B cell (primary cell): ENCODE measurements at regions not wholly inside any gene's neighbourhood (a gene's known extent, or its start where the extent isn't known, plus 50 kb on each side); places are given as distances from the start of the nearest gene placed in this dataset.

Experiments
- ATAC-seq: fragments of 200-7000 bp; cut with Tn5 transposase; one replicate; pipeline ENCODE4 v1.10.0; 2021; ENCODE audit warnings: low read depth, mild to moderate bottlenecking, moderate number of reproducible peaks, moderate library complexity
- CTCF ChIA-PET: fragments of 350-600 bp; sonication (Branson Sonifier 250); formaldehyde crosslinking; loops from one replicate; lab custom pipeline; 2021; ENCODE audit warnings: antibody characterized with exemption, inconsistent platforms; lab: Charles Lee
- POLR2A ChIA-PET: fragments of 350-600 bp; sonication (Branson Sonifier 250); formaldehyde crosslinking; loops from one replicate; lab custom pipeline; 2021; ENCODE audit warnings: antibody characterized with exemption; lab: Charles Lee
- DNase-seq: peaks from one replicate; pipeline ENCODE4 v3.0.0; 2013
- H2AFZ ChIP-seq: 2 replicates; pipeline ENCODE4 v1.6.1; 2012; ENCODE audit warnings: mild to moderate bottlenecking, low read depth, low read length; ENCODE audit not compliant: insufficient read depth, poor library complexity, severe bottlenecking
- H3K27ac ChIP-seq, 2 donors: 1 replicate in 1 of 2; 2 replicates in 1 of 2; pipeline ENCODE4 v1.5.1; 2012 to 2013; ENCODE audit warnings: low read length in 2 of 2, mild to moderate bottlenecking in 2 of 2, moderate library complexity in 1 of 2
- H3K27me3 ChIP-seq, 4 experiments: fragments of 200-600 bp in 1 of 4; sonication (generic) in 1 of 4; replicated peaks in 1 of 4; 1 replicate in 2 of 4; 2 replicates in 2 of 4; pipeline versions ENCODE4 v1.6.1 to v1.7.0; 2013 to 2016; ENCODE audit warnings: low read length in 3 of 4, mild to moderate bottlenecking in 2 of 4, mixed read lengths in 1 of 4, moderate library complexity in 1 of 4; ENCODE audit not compliant: insufficient read depth in 4 of 4, control insufficient read depth in 3 of 4; ENCODE audit errors: control extremely low read depth in 1 of 4
- H3K36me3 ChIP-seq, 2 experiments: replicated peaks in 1 of 2; 1 replicate in 1 of 2; 2 replicates in 1 of 2; pipeline versions ENCODE4 v1.6.1 to v1.7.1; 2013; ENCODE audit warnings: low read length in 1 of 2; ENCODE audit not compliant: insufficient read depth in 2 of 2, control insufficient read depth in 1 of 2; ENCODE audit errors: control extremely low read depth in 1 of 2, extremely low read depth in 1 of 2
- H3K4me1 ChIP-seq, 2 donors: fragments of 200-600 bp in 1 of 2; sonication (generic) in 1 of 2; 1 replicate in 1 of 2; 2 replicates in 1 of 2; pipeline versions ENCODE4 v1.5.1 to v1.6.1; 2013 to 2017; ENCODE audit warnings: low read length in 2 of 2; ENCODE audit not compliant: control insufficient read depth in 2 of 2, insufficient read depth in 2 of 2
- H3K4me2 ChIP-seq: replicated peaks from 2 replicates; pipeline ENCODE3; 2012; ENCODE audit warnings: mild to moderate bottlenecking, low read depth, low read length; ENCODE audit not compliant: poor library complexity, severe bottlenecking
- H3K4me3 ChIP-seq, 5 experiments: fragments of 200-600 bp in 1 of 5; sonication (generic) in 1 of 5; 1 replicate in 3 of 5; 2 replicates in 2 of 5; pipeline versions ENCODE4 v1.5.1 to v1.7.0; 2011 to 2016; ENCODE audit warnings: low read length in 4 of 5, mild to moderate bottlenecking in 4 of 5, low read depth in 2 of 5, control low read depth in 1 of 5, moderate library complexity in 1 of 5; ENCODE audit not compliant: insufficient read depth in 1 of 5; ENCODE audit errors: control extremely low read depth in 1 of 5, extremely low read depth in 1 of 5
- H3K79me2 ChIP-seq: fragments of 200-600 bp; sonication (generic); one replicate; pipeline ENCODE4 v1.6.0; 2016; ENCODE audit warnings: low read length; ENCODE audit not compliant: control insufficient read depth, insufficient read depth
- H3K9ac ChIP-seq: fragments of 200-600 bp; sonication (generic); 2 replicates; pipeline ENCODE4 v1.6.1; 2017; ENCODE audit warnings: mild to moderate bottlenecking, low read length, moderate library complexity
- H3K9me3 ChIP-seq, 3 donors: one replicate each; pipeline versions ENCODE4 v1.6.1 to v1.7.1; 2013; ENCODE audit warnings: low read length in 2 of 3; ENCODE audit not compliant: control insufficient read depth in 2 of 3, insufficient read depth in 1 of 3; ENCODE audit errors: control extremely low read depth in 1 of 3
- H4K20me1 ChIP-seq: 2 replicates; pipeline ENCODE4 v1.6.0; 2012; ENCODE audit warnings: mild to moderate bottlenecking, low read length; ENCODE audit not compliant: insufficient read depth, control insufficient read depth, poor library complexity, severe bottlenecking
- H3K27ac Mint-ChIP-seq: one replicate; pipeline ENCODE4 v1.8.0; 2021; ENCODE audit warnings: mixed read lengths
- H3K27me3 Mint-ChIP-seq: one replicate; pipeline ENCODE4 v1.8.0; 2021; ENCODE audit warnings: mixed read lengths
- H3K4me1 Mint-ChIP-seq: one replicate; pipeline ENCODE4 v1.8.0; 2021; ENCODE audit warnings: mixed read lengths
- H3K4me3 Mint-ChIP-seq: one replicate; pipeline ENCODE4 v1.8.0; 2021; ENCODE audit warnings: mixed read lengths
- H3K9me3 Mint-ChIP-seq: one replicate; pipeline ENCODE4 v1.8.0; 2022; ENCODE audit warnings: mixed read lengths; ENCODE audit not compliant: insufficient read depth
- CTCF ChIP-seq: fragments of 200-600 bp; IDR thresholded peaks from one replicate; pipeline ENCODE4 v1.8.0; 2022; ENCODE audit warnings: antibody characterized with exemption, mild to moderate bottlenecking
- EZH2 ChIP-seq: IDR thresholded peaks from 2 replicates; pipeline ENCODE4 v1.6.1; 2012; ENCODE audit warnings: borderline replicate concordance, low read depth, mild to moderate bottlenecking, moderate library complexity, low read length; ENCODE audit not compliant: insufficient read depth, poor library complexity, severe bottlenecking
- WGBS: methylation state at CpG from one replicate; pipeline ENCODE4 v1.1.5; 2013; ENCODE audit warnings: missing lambda C conversion rate; ENCODE audit not compliant: insufficient coverage; 5-methylcytosine and 5-hydroxymethylcytosine counted together
- intact Hi-C: fragments of 100-400 bp; cut with micrococcal nuclease; formaldehyde crosslinking; loops from one replicate; pipeline ENCODE4 v1.10.0; 2022

- H3K4me1 ChIP-seq, result no peaks in the 10 kb centered on the region
- H3K79me2 ChIP-seq, result no peaks in the 10 kb centered on the region
- DNase-seq (no peak), ATAC-seq (no peak)
- no peak overlapping the region for H3K27ac Mint-ChIP-seq
- ChIA-PET CTCF (no interaction called here), POLR2A (no interaction called here)
- no peaks in the 10 kb centered on the region for H3K4me1 Mint-ChIP-seq
- no peak overlapping the region for H3K27ac ChIP-seq
- no peak overlapping the region for H3K4me3 Mint-ChIP-seq
- H3K4me2 ChIP-seq, result no peak overlapping the region
- no peak overlapping the region for H3K9ac ChIP-seq
- no peak overlapping the region for H3K4me3 ChIP-seq
- no peaks in the 10 kb centered on the region for H3K36me3 ChIP-seq
- H3K9me3 Mint-ChIP-seq, result no peaks in the 10 kb centered on the region
- no peaks in the 10 kb centered on the region for H4K20me1 ChIP-seq
- no peaks in the 10 kb centered on the region for H3K27me3 ChIP-seq
- no peak overlapping the region for H2AFZ ChIP-seq
- peaks cover 0 to 12% (median 0%) of the 10 kb centered on the region in 3 donors for H3K9me3 ChIP-seq
- TF ChIP-seq CTCF (no peak), EZH2 (no peak)
- intact Hi-C loops, result no loop called here
- H3K27me3 Mint-ChIP-seq, result no peaks in the 10 kb centered on the region
Observed at GRCh38 chr18:11247381-11247970, 98.1 kb upstream of the PIEZO2 start.

GRCh38 chr18:11246495-11247300 is 97.3 kb upstream of the PIEZO2 start:
- Histone ChIP-seq H3K4me3 (no peak overlapping the region), H3K36me3 (no peaks in the 10 kb centered on the region), H3K27ac (no peak overlapping the region), H4K20me1 (no peaks in the 10 kb centered on the region), H3K9me3 (peaks cover 0 to 12% (median 0%) of the 10 kb centered on the region in 3 donors), H2AFZ (no peak overlapping the region), H3K9ac (no peak overlapping the region), H3K4me1 (no peaks in the 10 kb centered on the region), H3K27me3 (no peaks in the 10 kb centered on the region), H3K79me2 (no peaks in the 10 kb centered on the region), H3K4me2 (no peak overlapping the region)
- H3K27me3 Mint-ChIP-seq, result no peaks in the 10 kb centered on the region
- DNase-seq, result no peak
- 94% methylated on average over 11 of the region's 16 CpGs for WGBS
- no peak overlapping the region for H3K27ac Mint-ChIP-seq
- TF ChIP-seq EZH2 (no peak), CTCF (no peak)
- intact Hi-C loops, result no loop called here
- ChIA-PET POLR2A (no interaction called here), CTCF (no interaction called here)
- H3K9me3 Mint-ChIP-seq, result no peaks in the 10 kb centered on the region
- no peak overlapping the region for H3K4me3 Mint-ChIP-seq
- ATAC-seq, result no peak
- H3K4me1 Mint-ChIP-seq, result no peaks in the 10 kb centered on the region
